Neural cell (in vitro differentiated cells): ENCODE measurements at regions not wholly inside any gene's neighbourhood (a gene's known extent, or its start where the extent isn't known, plus 50 kb on each side); places are given as distances from the start of the nearest gene placed in this dataset.

Experiments used
- H2AFZ ChIP-seq: fragments of 200-600, 300-800 bp; sonication (generic), shearing (Covaris generic); 2 replicates; pipeline ENCODE4 v1.6.0; 2014; ENCODE audit warnings: low read depth, mild to moderate bottlenecking, antibody characterized with exemption, low read length, moderate library complexity
- H3F3A ChIP-seq: fragments of 200-600 bp; shearing (Covaris generic); 2 replicates; pipeline ENCODE4 v1.6.1; 2016; ENCODE audit warnings: mild to moderate bottlenecking, moderate library complexity, mixed read lengths, antibody characterized with exemption, low read length; ENCODE audit not compliant: insufficient read depth, poor library complexity, severe bottlenecking
- H3K27ac ChIP-seq: fragments of 200-600, 300-800 bp; sonication (generic), shearing (Covaris generic); 2 replicates; pipeline ENCODE4 v1.5.1; 2014; ENCODE audit warnings: mild to moderate bottlenecking, low read length, moderate library complexity
- H3K27me3 ChIP-seq: fragments of 300-800, 200-600 bp; sonication (generic), shearing (Covaris generic); 2 replicates; pipeline ENCODE4 v1.6.0; 2014; ENCODE audit warnings: mild to moderate bottlenecking, low read depth, low read length, moderate library complexity; ENCODE audit not compliant: insufficient read depth
- H3K36me3 ChIP-seq: fragments of 300-800, 200-600 bp; sonication (generic), shearing (Covaris generic); 2 replicates; pipeline ENCODE4 v1.5.1; 2014; ENCODE audit warnings: mild to moderate bottlenecking, antibody characterized with exemption, low read length, moderate library complexity; ENCODE audit not compliant: insufficient read depth
- H3K4me2 ChIP-seq: fragments of 300-800, 200-600 bp; sonication (generic), shearing (Covaris generic); 2 replicates; pipeline ENCODE4 v1.6.0; 2014; ENCODE audit warnings: mild to moderate bottlenecking, low read length
- H3K4me3 ChIP-seq: fragments of 300-800, 200-600 bp; sonication (generic), shearing (Covaris generic); 2 replicates; pipeline ENCODE4 v1.5.1; 2014; ENCODE audit warnings: mild to moderate bottlenecking, low read length, moderate library complexity
- H3K79me2 ChIP-seq: fragments of 200-600 bp; shearing (Covaris generic); replicated peaks from 2 replicates; pipeline ENCODE4 v1.6.0; 2014; ENCODE audit warnings: mild to moderate bottlenecking, low read length, moderate library complexity; ENCODE audit not compliant: insufficient read depth
- H3K9ac ChIP-seq: fragments of 300-800, 200-600 bp; sonication (generic), shearing (Covaris generic); 2 replicates; pipeline ENCODE4 v1.6.1; 2016; ENCODE audit warnings: mild to moderate bottlenecking, low read length, mixed read lengths
- H3K9me2 ChIP-seq: fragments of 200-600 bp; shearing (Covaris generic); 2 replicates; pipeline ENCODE4 v1.6.1; 2016; ENCODE audit warnings: mild to moderate bottlenecking, low read length, mixed read lengths; ENCODE audit not compliant: insufficient read depth
- H3K9me3 ChIP-seq: fragments of 200-600, 300-800 bp; sonication (generic), shearing (Covaris generic); 2 replicates; pipeline ENCODE4 v1.6.1; 2016; ENCODE audit warnings: mild to moderate bottlenecking, mixed run types, low read length, moderate library complexity, mixed read lengths
- H4K20me1 ChIP-seq: fragments of 200-600 bp; shearing (Covaris generic); 2 replicates; pipeline ENCODE4 v1.6.1; 2016; ENCODE audit warnings: mild to moderate bottlenecking, mixed run types; ENCODE audit not compliant: insufficient read depth
- CTCF ChIP-seq: fragments of 450-650 bp; IDR thresholded peaks from 2 replicates; pipeline ENCODE4 v1.5.1; 2014; ENCODE audit warnings: antibody characterized with exemption, mild to moderate bottlenecking, moderate library complexity; ENCODE audit not compliant: poor library complexity, severe bottlenecking
- EP300 ChIP-seq: fragments of 450-650 bp; conservative IDR thresholded peaks from 2 replicates; pipeline ENCODE4 v1.6.1; 2014; ENCODE audit warnings: antibody characterized with exemption, mild to moderate bottlenecking, moderate library complexity; ENCODE audit not compliant: poor library complexity, severe bottlenecking
- EZH2 ChIP-seq: fragments of 200-600, 300-800 bp; shearing (Covaris generic), sonication (generic); IDR thresholded peaks from 2 replicates; pipeline ENCODE4 v1.6.1; 2014; ENCODE audit warnings: antibody characterized with exemption, low read length, borderline replicate concordance, mild to moderate bottlenecking; ENCODE audit not compliant: insufficient read depth, poor library complexity, severe bottlenecking
- MXI1 ChIP-seq: fragments of 450-650 bp; conservative IDR thresholded peaks from 2 replicates; pipeline ENCODE4 v1.6.1; 2014; ENCODE audit warnings: antibody characterized with exemption, mild to moderate bottlenecking; ENCODE audit not compliant: poor library complexity, severe bottlenecking
- POLR2AphosphoS5 ChIP-seq: IDR thresholded peaks from 2 replicates; pipeline ENCODE4 v1.6.1; 2012
- RAD21 ChIP-seq: fragments of 450-650 bp; conservative IDR thresholded peaks from 2 replicates; pipeline ENCODE4 v1.6.1; 2014; ENCODE audit warnings: antibody characterized with exemption, mild to moderate bottlenecking, moderate library complexity
- REST ChIP-seq: IDR thresholded peaks from 2 replicates; pipeline ENCODE4 v1.6.1; 2012; ENCODE audit warnings: borderline replicate concordance
- SMC3 ChIP-seq: fragments of 450-650 bp; conservative IDR thresholded peaks from 2 replicates; pipeline ENCODE4 v1.6.1; 2014; ENCODE audit warnings: antibody characterized with exemption, mild to moderate bottlenecking, moderate library complexity; ENCODE audit not compliant: poor library complexity
- TAF1 ChIP-seq: IDR thresholded peaks from 2 replicates; pipeline ENCODE4 v1.6.1; 2012; ENCODE audit warnings: low read depth

- no peaks in the 10 kb centered on the region for H3F3A ChIP-seq
- H3K4me2 ChIP-seq, result no peak overlapping the region
- no peaks in the 10 kb centered on the region for H3K79me2 ChIP-seq
Measured at GRCh38 chr7:112969946-112970345, 116.7 kb downstream of the GPR85 start.

GRCh38 chr7:112965506-112965905, 121.1 kb downstream of the GPR85 start:
- no peaks in the 10 kb centered on the region for H3F3A ChIP-seq
- H3K27me3 ChIP-seq, result no peaks in the 10 kb centered on the region
- H3K27ac ChIP-seq, result no peak overlapping the region
- H4K20me1 ChIP-seq, result no peaks in the 10 kb centered on the region
- H3K9me2 ChIP-seq, result no peaks in the 10 kb centered on the region
- H2AFZ ChIP-seq, result no peak overlapping the region
- H3K36me3 ChIP-seq, result no peaks in the 10 kb centered on the region
- H3K4me3 ChIP-seq, result no peak overlapping the region
- H3K79me2 ChIP-seq, result no peaks in the 10 kb centered on the region
- no peak overlapping the region for H3K9ac ChIP-seq
- H3K9me3 ChIP-seq, result no peaks in the 10 kb centered on the region
- no peak overlapping the region for H3K4me2 ChIP-seq
- TF ChIP-seq EZH2 (no peak), TAF1 (no peak)

More at GRCh38 chr7:112969946-112970345, 116.7 kb downstream of the GPR85 start:
- TF ChIP-seq RAD21 (no peak), EP300 (no peak), TAF1 (no peak), REST (no peak), MXI1 (no peak), CTCF (no peak), POLR2AphosphoS5 (no peak), EZH2 (no peak), SMC3 (no peak)
- Histone ChIP-seq H3K9me2 (no peaks in the 10 kb centered on the region), H4K20me1 (no peaks in the 10 kb centered on the region), H3K9ac (no peak overlapping the region), H2AFZ (no peak overlapping the region), H3K27me3 (no peaks in the 10 kb centered on the region), H3K27ac (no peak overlapping the region), H3K4me3 (no peak overlapping the region), H3K36me3 (no peaks in the 10 kb centered on the region), H3K9me3 (no peaks in the 10 kb centered on the region)

- Histone ChIP-seq H3K4me2 (no peak overlapping the region), H3K9me3 (no peaks in the 10 kb centered on the region), H3K4me3 (no peak overlapping the region), H3K9ac (no peak overlapping the region), H3F3A (no peaks in the 10 kb centered on the region), H4K20me1 (no peaks in the 10 kb centered on the region), H3K27me3 (no peaks in the 10 kb centered on the region), H3K79me2 (no peaks in the 10 kb centered on the region), H3K9me2 (no peaks in the 10 kb centered on the region), H2AFZ (no peak overlapping the region), H3K36me3 (no peaks in the 10 kb centered on the region), H3K27ac (no peak overlapping the region)
- TF ChIP-seq CTCF (no peak), SMC3 (no peak), TAF1 (no peak), RAD21 (no peak), EZH2 (no peak), MXI1 (no peak), REST (no peak), POLR2AphosphoS5 (no peak), EP300 (no peak)
Measured at GRCh38 chr7:112963634-112964033, 123.0 kb downstream of the GPR85 start.
